ENCODE measurements at regions not wholly inside any gene's neighbourhood (a gene's known extent, or its start where the extent isn't known, plus 50 kb on each side); places are given as distances from the start of the nearest gene placed in this dataset.

DNA sequence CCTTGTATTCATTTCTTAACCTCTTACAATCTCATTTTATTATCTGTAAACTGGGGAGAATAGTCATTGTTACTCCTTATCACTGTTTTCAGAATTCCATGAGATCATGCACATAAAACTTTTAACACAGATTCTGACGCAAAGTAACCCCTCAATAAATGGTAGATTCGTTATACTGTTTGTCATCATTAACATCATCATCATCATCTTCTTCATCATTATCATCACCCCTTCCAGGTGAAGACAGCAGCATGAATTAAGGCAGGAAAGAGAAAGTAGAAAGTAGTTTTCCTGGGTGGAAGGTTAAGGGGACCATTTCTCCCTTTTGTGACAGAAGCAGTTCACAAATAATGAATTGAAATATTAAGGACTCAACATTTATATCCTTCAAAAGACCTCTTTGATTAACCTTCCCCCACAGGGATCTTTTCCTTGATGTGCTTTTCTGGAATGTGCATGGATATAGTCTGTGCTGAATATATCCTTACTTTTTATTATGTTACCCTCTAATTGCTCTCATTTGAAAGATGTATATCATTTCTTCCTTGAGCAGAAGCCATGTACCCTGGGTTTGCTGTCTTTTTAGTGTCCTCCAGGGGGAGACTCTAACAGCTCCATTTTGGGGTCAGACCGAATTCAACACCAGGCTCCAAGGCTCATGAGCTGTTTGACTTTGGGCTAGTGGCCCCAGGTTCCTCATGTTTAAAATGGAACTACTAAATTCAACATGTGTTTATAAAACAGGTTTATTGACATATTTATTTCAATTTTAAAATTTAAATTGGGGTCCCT, 1029.9 kb upstream of the WWC1 start:
- TF ChIP-seq, protein P1, sequence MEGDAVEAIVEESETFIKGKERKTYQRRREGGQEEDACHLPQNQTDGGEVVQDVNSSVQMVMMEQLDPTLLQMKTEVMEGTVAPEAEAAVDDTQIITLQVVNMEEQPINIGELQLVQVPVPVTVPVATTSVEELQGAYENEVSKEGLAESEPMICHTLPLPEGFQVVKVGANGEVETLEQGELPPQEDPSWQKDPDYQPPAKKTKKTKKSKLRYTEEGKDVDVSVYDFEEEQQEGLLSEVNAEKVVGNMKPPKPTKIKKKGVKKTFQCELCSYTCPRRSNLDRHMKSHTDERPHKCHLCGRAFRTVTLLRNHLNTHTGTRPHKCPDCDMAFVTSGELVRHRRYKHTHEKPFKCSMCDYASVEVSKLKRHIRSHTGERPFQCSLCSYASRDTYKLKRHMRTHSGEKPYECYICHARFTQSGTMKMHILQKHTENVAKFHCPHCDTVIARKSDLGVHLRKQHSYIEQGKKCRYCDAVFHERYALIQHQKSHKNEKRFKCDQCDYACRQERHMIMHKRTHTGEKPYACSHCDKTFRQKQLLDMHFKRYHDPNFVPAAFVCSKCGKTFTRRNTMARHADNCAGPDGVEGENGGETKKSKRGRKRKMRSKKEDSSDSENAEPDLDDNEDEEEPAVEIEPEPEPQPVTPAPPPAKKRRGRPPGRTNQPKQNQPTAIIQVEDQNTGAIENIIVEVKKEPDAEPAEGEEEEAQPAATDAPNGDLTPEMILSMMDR (IDR thresholded peaks at IDR 0.05; ENCODE audit: poor library complexity, severe bottlenecking), result no peak
- TF ChIP-seq POLR2AphosphoS5 (IDR thresholded peaks at IDR 0.05), result no peak
- TF ChIP-seq, protein P2, sequence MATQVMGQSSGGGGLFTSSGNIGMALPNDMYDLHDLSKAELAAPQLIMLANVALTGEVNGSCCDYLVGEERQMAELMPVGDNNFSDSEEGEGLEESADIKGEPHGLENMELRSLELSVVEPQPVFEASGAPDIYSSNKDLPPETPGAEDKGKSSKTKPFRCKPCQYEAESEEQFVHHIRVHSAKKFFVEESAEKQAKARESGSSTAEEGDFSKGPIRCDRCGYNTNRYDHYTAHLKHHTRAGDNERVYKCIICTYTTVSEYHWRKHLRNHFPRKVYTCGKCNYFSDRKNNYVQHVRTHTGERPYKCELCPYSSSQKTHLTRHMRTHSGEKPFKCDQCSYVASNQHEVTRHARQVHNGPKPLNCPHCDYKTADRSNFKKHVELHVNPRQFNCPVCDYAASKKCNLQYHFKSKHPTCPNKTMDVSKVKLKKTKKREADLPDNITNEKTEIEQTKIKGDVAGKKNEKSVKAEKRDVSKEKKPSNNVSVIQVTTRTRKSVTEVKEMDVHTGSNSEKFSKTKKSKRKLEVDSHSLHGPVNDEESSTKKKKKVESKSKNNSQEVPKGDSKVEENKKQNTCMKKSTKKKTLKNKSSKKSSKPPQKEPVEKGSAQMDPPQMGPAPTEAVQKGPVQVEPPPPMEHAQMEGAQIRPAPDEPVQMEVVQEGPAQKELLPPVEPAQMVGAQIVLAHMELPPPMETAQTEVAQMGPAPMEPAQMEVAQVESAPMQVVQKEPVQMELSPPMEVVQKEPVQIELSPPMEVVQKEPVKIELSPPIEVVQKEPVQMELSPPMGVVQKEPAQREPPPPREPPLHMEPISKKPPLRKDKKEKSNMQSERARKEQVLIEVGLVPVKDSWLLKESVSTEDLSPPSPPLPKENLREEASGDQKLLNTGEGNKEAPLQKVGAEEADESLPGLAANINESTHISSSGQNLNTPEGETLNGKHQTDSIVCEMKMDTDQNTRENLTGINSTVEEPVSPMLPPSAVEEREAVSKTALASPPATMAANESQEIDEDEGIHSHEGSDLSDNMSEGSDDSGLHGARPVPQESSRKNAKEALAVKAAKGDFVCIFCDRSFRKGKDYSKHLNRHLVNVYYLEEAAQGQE (IDR thresholded peaks at IDR 0.05; ENCODE audit: borderline replicate concordance), result no peak
- TF ChIP-seq EZH2 (IDR thresholded peaks at IDR 0.05; ENCODE audit: borderline replicate concordance, insufficient read depth, low read length, poor library complexity, severe bottlenecking), result no peak
- TF ChIP-seq EP300 (conservative IDR thresholded peaks at IDR 0.05; ENCODE audit: poor library complexity, severe bottlenecking), result no peak
- TF ChIP-seq RAD21 (conservative IDR thresholded peaks at IDR 0.05), result no peak
- TF ChIP-seq MXI1 (conservative IDR thresholded peaks at IDR 0.05; ENCODE audit: poor library complexity, severe bottlenecking), result no peak
